ENCODE measurements at regions not wholly inside any gene's neighbourhood (a gene's known extent, or its start where the extent isn't known, plus 50 kb on each side); places are given as distances from the start of the nearest gene placed in this dataset.

- DNase-seq (ENCODE audit: low spot score in 2 of 2) (no peak), FAIRE-seq (no peak)
These were observed 660.9 kb upstream of the MGAT4C start for GRCh38 chr12:86917121-86917520.

- peak; percentile 23 for FAIRE-seq
These were observed 658.5 kb upstream of the MGAT4C start for GRCh38 chr12:86914721-86915120.

GRCh38 chr12:86911973-86912372 lies 655.8 kb upstream of the MGAT4C start:
- DNase-seq (ENCODE audit: low spot score in 2 of 2): no peak
- FAIRE-seq: no peak

More at GRCh38 chr12:86914721-86915120, 658.5 kb upstream of the MGAT4C start:
- no peak for DNase-seq (ENCODE audit: low spot score in 2 of 2)

GRCh38 chr12:86903159-86903558 lies 647.0 kb upstream of the MGAT4C start:
- DNase-seq (ENCODE audit: low spot score in 2 of 2) (no peak), FAIRE-seq (no peak)

GRCh38 chr12:86860776-86861175 lies 604.6 kb upstream of the MGAT4C start:
- FAIRE-seq (no peak), DNase-seq (ENCODE audit: low spot score in 2 of 2) (no peak)

- no peak for FAIRE-seq
- DNase-seq (ENCODE audit: low spot score in 2 of 2): no peak
These were observed 596.3 kb upstream of the MGAT4C start for GRCh38 chr12:86852451-86852850.

GRCh38 chr12:86838711-86839110 lies 582.5 kb upstream of the MGAT4C start:
- FAIRE-seq (no peak), DNase-seq (ENCODE audit: low spot score in 2 of 2) (no peak)

- no peak for DNase-seq (ENCODE audit: low spot score in 2 of 2)
- FAIRE-seq: no peak
These were observed 582.1 kb upstream of the MGAT4C start for GRCh38 chr12:86838260-86838659.

- DNase-seq (ENCODE audit: low spot score in 2 of 2) (no peak), FAIRE-seq (no peak)
These were observed 581.1 kb upstream of the MGAT4C start for GRCh38 chr12:86837246-86837645.

- FAIRE-seq: no peak
- DNase-seq (ENCODE audit: low spot score in 2 of 2): no peak
These were observed 578.0 kb upstream of the MGAT4C start for GRCh38 chr12:86834217-86834616.

- FAIRE-seq (no peak), DNase-seq (ENCODE audit: low spot score in 2 of 2) (no peak)
These were observed 571.2 kb upstream of the MGAT4C start for GRCh38 chr12:86827409-86827808.

- no peak for FAIRE-seq
- no peak for DNase-seq (ENCODE audit: low spot score in 2 of 2)
These were observed 569.9 kb upstream of the MGAT4C start for GRCh38 chr12:86826051-86826450.

GRCh38 chr12:86801439-86801838 lies 545.2 kb upstream of the MGAT4C start:
- DNase-seq (ENCODE audit: low spot score in 2 of 2) (no peak), FAIRE-seq (no peak)

- no peak for FAIRE-seq
- no peak for DNase-seq (ENCODE audit: low spot score in 2 of 2)
These were observed 543.4 kb upstream of the MGAT4C start for GRCh38 chr12:86799616-86800015.

- no peak for FAIRE-seq
These were observed 540.4 kb upstream of the MGAT4C start for GRCh38 chr12:86796550-86796949.

GRCh38 chr12:86788661-86789060 lies 532.5 kb upstream of the MGAT4C start:
- FAIRE-seq: no peak
- DNase-seq (ENCODE audit: low spot score in 2 of 2): no peak

More at GRCh38 chr12:86796550-86796949, 540.4 kb upstream of the MGAT4C start:
- DNase-seq (ENCODE audit: low spot score in 2 of 2): no peak

GRCh38 chr12:86787419-86787818 lies 531.2 kb upstream of the MGAT4C start:
- no peak for DNase-seq (ENCODE audit: low spot score in 2 of 2)
- no peak for FAIRE-seq

- no peak for DNase-seq (ENCODE audit: low spot score in 2 of 2)
- FAIRE-seq: no peak
These were observed 521.1 kb upstream of the MGAT4C start for GRCh38 chr12:86777325-86777724.

- FAIRE-seq (no peak), DNase-seq (ENCODE audit: low spot score in 2 of 2) (no peak)
These were observed 518.7 kb upstream of the MGAT4C start for GRCh38 chr12:86774841-86775388.

GRCh38 chr12:86772696-86773095 lies 516.5 kb upstream of the MGAT4C start:
- no peak for FAIRE-seq
- no peak for DNase-seq (ENCODE audit: low spot score in 2 of 2)

GRCh38 chr12:86770871-86771270 lies 514.7 kb upstream of the MGAT4C start:
- FAIRE-seq: no peak
- no peak for DNase-seq (ENCODE audit: low spot score in 2 of 2)

GRCh38 chr12:86748894-86749293 lies 492.7 kb upstream of the MGAT4C start:
- DNase-seq (ENCODE audit: low spot score in 2 of 2) (no peak), FAIRE-seq (no peak)
